ENCODE measurements at regions not wholly inside any gene's neighbourhood (a gene's known extent, or its start where the extent isn't known, plus 50 kb on each side); places are given as distances from the start of the nearest gene placed in this dataset.
"Not testable (repeated sequence)": the region's sequence is repeated elsewhere in the genome, so short reads cannot be mapped to it uniquely, and the experiment has no call there.

GRCh38 chr21:15453261-15453660 is 276.5 kb upstream of the USP25 start:
- Histone ChIP-seq H3K4me1 (ENCODE audit: control insufficient read depth, insufficient read depth, low read length) (no peaks in the 10 kb centered on the region), H2BK5ac (ENCODE audit: low read depth, low read length, poor library complexity, severe bottlenecking) (no peak overlapping the region), H2AK9ac (replicated peaks; ENCODE audit: low read depth, low read length, poor library complexity) (no peak overlapping the region), H4K20me1 (ENCODE audit: insufficient read depth, low read length) (no peaks in the 10 kb centered on the region), H2AK5ac (ENCODE audit: low read depth, low read length) (no peak overlapping the region), H3K27me3 (ENCODE audit: control insufficient read depth, insufficient read depth, low read length) (no peaks in the 10 kb centered on the region), H3K23ac (ENCODE audit: low read depth, low read length) (no peak overlapping the region), H3K27ac (ENCODE audit: insufficient read depth, low read length) (no peak overlapping the region), H4K91ac (ENCODE audit: insufficient read depth, low read depth, low read length) (no peak overlapping the region), H2BK15ac (ENCODE audit: low read depth, low read length) (no peak overlapping the region), H2BK20ac (ENCODE audit: low read depth, low read length) (no peak overlapping the region), H2BK120ac (ENCODE audit: low read depth, low read length) (no peak overlapping the region), H3K9ac (ENCODE audit: low read depth, low read length) (no peak overlapping the region), H3K18ac (ENCODE audit: low read depth, low read length) (no peak overlapping the region), H4K8ac (ENCODE audit: low read depth in 2 of 2, low read length in 2 of 2) (no peak overlapping the region), H3K36me3 (ENCODE audit: control insufficient read depth, insufficient read depth, low read length) (no peaks in the 10 kb centered on the region), H4K5ac (ENCODE audit: low read depth, low read length) (no peak overlapping the region), H3K79me1 (ENCODE audit: low read depth in 1 of 2, low read length in 2 of 2) (no peaks in the 10 kb centered on the region), H3K14ac (replicated peaks; ENCODE audit: low read depth, low read length) (no peak overlapping the region), H3K4me2 (ENCODE audit: low read depth, low read length) (no peak overlapping the region), H3K56ac (ENCODE audit: extremely low read depth, insufficient read depth, low read length) (no peak overlapping the region), H3K4ac (ENCODE audit: low read depth, low read length) (no peak overlapping the region), H3K4me3 (ENCODE audit: insufficient read depth, low read depth, low read length) (no peak overlapping the region), H3K9me3 (ENCODE audit: control insufficient read depth, insufficient read depth, low read length) (no peaks in the 10 kb centered on the region), H3K9me1 (ENCODE audit: insufficient read depth, low read length) (no peaks in the 10 kb centered on the region), H2AFZ (replicated peaks; ENCODE audit: low read length, poor library complexity) (no peak overlapping the region)
- intact Hi-C loops (cut with micrococcal nuclease) (no loop called here), dilution Hi-C loops (cut with HindIII; ENCODE audit: low sequenced_read_pairs, unreplicated experiment) (no loop called here), in situ Hi-C loops (cut with MboI; ENCODE audit: low sequenced_read_pairs) (no loop called here)
- ChIA-PET POLR2A (ENCODE audit: unreplicated experiment) (no interaction called here), CTCF (no interaction called here)
- BruUV-seq (replicated peaks) = no TSS peak
- TF ChIP-seq MXI1 (IDR thresholded peaks at IDR 0.05; ENCODE audit: borderline replicate concordance, low read depth, low read length) = no peak
- ATAC-seq (ENCODE audit: low read depth) (no peak), DNase-seq (no peak)

DNA sequence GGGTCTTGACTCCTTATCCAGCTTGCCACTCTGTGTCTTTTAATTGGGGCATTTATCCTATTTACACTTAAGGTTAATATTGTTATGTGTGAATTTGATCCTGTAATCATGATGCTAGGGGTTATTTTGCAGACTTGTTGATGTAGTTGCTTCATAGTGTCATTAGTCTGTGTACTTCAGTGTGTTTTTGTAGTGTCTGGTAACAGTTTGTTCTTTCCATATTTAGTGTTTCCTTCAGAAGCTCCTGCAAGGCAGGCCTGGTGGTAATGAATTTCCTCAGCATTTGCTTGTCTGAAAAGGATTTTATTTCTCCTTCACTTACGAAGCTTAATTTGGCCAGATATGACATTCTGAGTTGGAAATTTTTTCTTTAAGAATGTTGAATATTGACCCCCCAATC is 276.0 kb upstream of the USP25 start:
- CTCF ChIA-PET; H3K9ac ChIP-seq (ENCODE audit: low read depth, low read length); POLR2A ChIA-PET (ENCODE audit: unreplicated experiment); H2AFZ ChIP-seq (replicated peaks; ENCODE audit: low read length, poor library complexity); H2BK120ac ChIP-seq (ENCODE audit: low read depth, low read length); H4K20me1 ChIP-seq (ENCODE audit: insufficient read depth, low read length); H3K56ac ChIP-seq (ENCODE audit: extremely low read depth, insufficient read depth, low read length); H2BK20ac ChIP-seq (ENCODE audit: low read depth, low read length); BruUV-seq (replicated peaks); intact Hi-C loops (cut with micrococcal nuclease); H3K27ac ChIP-seq (ENCODE audit: insufficient read depth, low read length); H3K9me3 ChIP-seq (ENCODE audit: control insufficient read depth, insufficient read depth, low read length); H4K91ac ChIP-seq (ENCODE audit: insufficient read depth, low read depth, low read length); H3K14ac ChIP-seq (replicated peaks; ENCODE audit: low read depth, low read length); H2AK5ac ChIP-seq (ENCODE audit: low read depth, low read length); H4K5ac ChIP-seq (ENCODE audit: low read depth, low read length); H4K8ac ChIP-seq (ENCODE audit: low read depth in 2 of 2, low read length in 2 of 2); H3K27me3 ChIP-seq (ENCODE audit: control insufficient read depth, insufficient read depth, low read length); ATAC-seq (ENCODE audit: low read depth); H3K4me1 ChIP-seq (ENCODE audit: control insufficient read depth, insufficient read depth, low read length); DNase-seq; H2AK9ac ChIP-seq (replicated peaks; ENCODE audit: low read depth, low read length, poor library complexity); H3K23ac ChIP-seq (ENCODE audit: low read depth, low read length); H3K18ac ChIP-seq (ENCODE audit: low read depth, low read length); H3K4me3 ChIP-seq (ENCODE audit: insufficient read depth, low read depth, low read length); H2BK5ac ChIP-seq (ENCODE audit: low read depth, low read length, poor library complexity, severe bottlenecking); H2BK15ac ChIP-seq (ENCODE audit: low read depth, low read length); H3K36me3 ChIP-seq (ENCODE audit: control insufficient read depth, insufficient read depth, low read length); H3K9me1 ChIP-seq (ENCODE audit: insufficient read depth, low read length); H3K4me2 ChIP-seq (ENCODE audit: low read depth, low read length); H3K79me1 ChIP-seq (ENCODE audit: low read depth in 1 of 2, low read length in 2 of 2); in situ Hi-C loops (cut with MboI; ENCODE audit: low sequenced_read_pairs); H3K4ac ChIP-seq (ENCODE audit: low read depth, low read length); dilution Hi-C loops (cut with HindIII; ENCODE audit: low sequenced_read_pairs, unreplicated experiment): not testable (repeated sequence)
- WGBS, 2 experiments (ENCODE audit: extremely low coverage in 2 of 2, insufficient read length in 1 of 2) = no CpG with 5 or more reads among the region's 1 CpG

Data from IMR-90 (cell line).